ENCODE measurements at regions not wholly inside any gene's neighbourhood (a gene's known extent, or its start where the extent isn't known, plus 50 kb on each side); places are given as distances from the start of the nearest gene placed in this dataset.

DNA sequence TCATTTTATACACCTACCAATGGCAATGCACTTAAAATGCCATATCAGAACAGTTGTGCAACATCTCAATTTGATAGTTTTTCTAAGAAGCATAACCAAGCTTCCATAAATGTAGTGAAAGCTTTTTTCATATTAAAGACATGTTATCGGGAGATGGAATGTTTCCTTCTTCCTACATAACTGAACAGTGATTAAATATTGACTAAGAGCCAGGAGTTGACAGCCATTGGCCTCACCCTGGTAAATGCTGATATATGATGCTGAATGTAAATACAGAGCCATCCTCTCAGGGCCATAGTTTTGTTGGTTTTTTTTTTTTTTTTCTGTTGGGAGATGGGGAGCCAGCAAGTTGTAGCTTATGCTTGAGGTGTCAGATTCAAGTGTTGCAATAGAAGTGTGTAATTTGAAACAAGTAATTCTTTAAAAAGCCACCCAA, 203.3 kb upstream of the IL12A start:
- 31 to 77% methylated on average over 1 of the region's 1 CpG for WGBS, 2 donors
- Histone ChIP-seq H3K9ac (ENCODE audit: insufficient read depth in 1 of 2, low read length in 2 of 2) (no peak overlapping the region), H3K36me3 (ENCODE audit: control insufficient read depth in 4 of 4, insufficient read depth in 4 of 4, low read length in 4 of 4) (no peaks in the 10 kb centered on the region), H3K27me3 (ENCODE audit: control insufficient read depth in 3 of 3, insufficient read depth in 3 of 3, low read length in 2 of 3) (peaks cover 0 to 3% (median 0%) of the 10 kb centered on the region in 3 donors), H3K4me3 (no peak overlapping the region), H3K4me1 (ENCODE audit: control insufficient read depth in 5 of 5, insufficient read depth in 5 of 5, low read length in 5 of 5) (peaks cover 12 to 26% (median 17%) of the 10 kb centered on the region in 5 donors), H3K27ac (ENCODE audit: low read depth in 1 of 2, low read length in 1 of 2) (no peak overlapping the region), H3K9me3 (ENCODE audit: control insufficient read depth in 4 of 4, insufficient read depth in 3 of 4, low read length in 3 of 4) (no peaks in the 10 kb centered on the region)
- TF ChIP-seq, protein P1, sequence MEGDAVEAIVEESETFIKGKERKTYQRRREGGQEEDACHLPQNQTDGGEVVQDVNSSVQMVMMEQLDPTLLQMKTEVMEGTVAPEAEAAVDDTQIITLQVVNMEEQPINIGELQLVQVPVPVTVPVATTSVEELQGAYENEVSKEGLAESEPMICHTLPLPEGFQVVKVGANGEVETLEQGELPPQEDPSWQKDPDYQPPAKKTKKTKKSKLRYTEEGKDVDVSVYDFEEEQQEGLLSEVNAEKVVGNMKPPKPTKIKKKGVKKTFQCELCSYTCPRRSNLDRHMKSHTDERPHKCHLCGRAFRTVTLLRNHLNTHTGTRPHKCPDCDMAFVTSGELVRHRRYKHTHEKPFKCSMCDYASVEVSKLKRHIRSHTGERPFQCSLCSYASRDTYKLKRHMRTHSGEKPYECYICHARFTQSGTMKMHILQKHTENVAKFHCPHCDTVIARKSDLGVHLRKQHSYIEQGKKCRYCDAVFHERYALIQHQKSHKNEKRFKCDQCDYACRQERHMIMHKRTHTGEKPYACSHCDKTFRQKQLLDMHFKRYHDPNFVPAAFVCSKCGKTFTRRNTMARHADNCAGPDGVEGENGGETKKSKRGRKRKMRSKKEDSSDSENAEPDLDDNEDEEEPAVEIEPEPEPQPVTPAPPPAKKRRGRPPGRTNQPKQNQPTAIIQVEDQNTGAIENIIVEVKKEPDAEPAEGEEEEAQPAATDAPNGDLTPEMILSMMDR (IDR thresholded peaks at IDR 0.05; ENCODE audit: control extremely low read depth, extremely low read depth) = no peak
- no peak for DNase-seq
- no peak for ATAC-seq (ENCODE audit: insufficient read depth, low FRiP score)

DNA sequence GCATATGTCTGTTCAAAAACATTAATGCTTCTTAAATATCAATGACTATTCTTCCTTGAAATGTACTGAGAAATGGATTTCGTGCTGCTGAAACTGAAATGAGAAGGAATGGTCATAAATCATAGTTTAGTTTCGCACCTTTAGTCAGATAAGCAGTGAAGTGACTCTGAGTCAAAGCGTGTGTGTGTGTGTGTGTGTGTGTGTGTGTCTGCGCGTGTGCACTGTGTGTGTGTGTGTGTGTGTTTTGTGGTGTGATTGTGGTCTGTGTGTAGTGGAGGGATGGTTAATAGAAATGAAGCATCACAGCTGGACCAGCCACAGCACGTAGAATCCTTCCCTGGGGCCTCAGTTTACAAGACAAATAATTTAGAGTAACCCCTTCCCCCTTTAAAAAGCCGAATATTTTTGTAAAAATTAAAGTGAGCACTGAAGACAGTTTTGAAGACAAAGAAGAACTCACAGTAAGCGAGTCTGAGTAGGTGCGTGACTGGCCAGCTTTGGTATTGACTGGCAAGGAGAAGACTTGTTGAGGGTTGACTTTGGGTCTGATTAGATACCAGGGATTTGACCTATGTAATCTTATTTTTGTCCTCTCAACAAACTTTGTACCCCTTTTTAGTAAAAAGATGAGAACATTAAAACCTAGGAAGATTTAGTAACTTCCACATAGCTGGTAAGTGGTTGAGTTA, 202.0 kb upstream of the IL12A start:
- H3K4me1 ChIP-seq (ENCODE audit: control insufficient read depth in 5 of 5, insufficient read depth in 5 of 5, low read length in 5 of 5) = peaks cover 12 to 26% (median 17%) of the 10 kb centered on the region in 5 donors
- H3K36me3 ChIP-seq (ENCODE audit: control insufficient read depth in 4 of 4, insufficient read depth in 4 of 4, low read length in 4 of 4) = no peaks in the 10 kb centered on the region
- no peaks in the 10 kb centered on the region for H3K9me3 ChIP-seq (ENCODE audit: control insufficient read depth in 4 of 4, insufficient read depth in 3 of 4, low read length in 3 of 4)
- peaks cover 0 to under 1% (median 0%) of the 10 kb centered on the region in 3 donors for H3K27me3 ChIP-seq (ENCODE audit: control insufficient read depth in 3 of 3, insufficient read depth in 3 of 3, low read length in 2 of 3)
- WGBS, 2 donors = 91 to 92% methylated on average over 9 of the region's 9 CpGs
- no peak overlapping the region for H3K27ac ChIP-seq (ENCODE audit: low read depth in 1 of 2, low read length in 1 of 2)
- DNase-seq (no peak), ATAC-seq (ENCODE audit: insufficient read depth, low FRiP score) (no peak)
- H3K4me3 ChIP-seq = no peak overlapping the region
- TF ChIP-seq, protein P1 (IDR thresholded peaks at IDR 0.05; ENCODE audit: control extremely low read depth, extremely low read depth) = no peak
- no peak overlapping the region for H3K9ac ChIP-seq (ENCODE audit: insufficient read depth in 1 of 2, low read length in 2 of 2)

DNA sequence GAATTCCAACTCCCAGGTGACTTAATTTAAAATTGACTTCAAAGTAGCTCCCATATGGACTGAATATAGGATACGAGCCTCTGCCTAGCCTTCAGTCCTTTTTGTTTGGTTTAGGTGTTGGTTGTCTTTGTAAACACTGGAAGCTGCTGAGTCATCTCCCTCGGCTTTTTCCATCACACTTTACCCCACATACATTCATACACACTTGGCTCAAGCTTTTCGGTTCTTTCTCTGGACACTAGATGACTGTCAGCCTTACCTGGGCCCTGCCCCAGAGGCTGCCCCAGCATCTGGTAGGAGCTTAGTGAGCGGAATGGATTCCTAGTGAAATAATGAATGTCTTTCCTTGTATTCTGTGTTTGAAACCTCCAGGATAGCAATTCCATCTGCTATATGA, 201.5 kb upstream of the IL12A start:
- no peak overlapping the region for H3K9ac ChIP-seq (ENCODE audit: insufficient read depth in 1 of 2, low read length in 2 of 2)
- H3K4me3 ChIP-seq = no peak overlapping the region
- no peaks in the 10 kb centered on the region for H3K9me3 ChIP-seq (ENCODE audit: control insufficient read depth in 4 of 4, insufficient read depth in 3 of 4, low read length in 3 of 4)
- DNase-seq (no peak), ATAC-seq (ENCODE audit: insufficient read depth, low FRiP score) (no peak)
- H3K4me1 ChIP-seq (ENCODE audit: control insufficient read depth in 5 of 5, insufficient read depth in 5 of 5, low read length in 5 of 5) = peaks cover 11 to 26% (median 17%) of the 10 kb centered on the region in 5 donors
- no peaks in the 10 kb centered on the region for H3K36me3 ChIP-seq (ENCODE audit: control insufficient read depth in 4 of 4, insufficient read depth in 4 of 4, low read length in 4 of 4)
- no peaks in the 10 kb centered on the region for H3K27me3 ChIP-seq (ENCODE audit: control insufficient read depth in 3 of 3, insufficient read depth in 3 of 3, low read length in 2 of 3)
- H3K27ac ChIP-seq (ENCODE audit: low read depth in 1 of 2, low read length in 1 of 2) = peak overlapping the region in 1 of 2 donors; percentile 52
- 60 to 74% methylated on average over 4 of the region's 4 CpGs for WGBS, 2 donors
- TF ChIP-seq, protein P1 (IDR thresholded peaks at IDR 0.05; ENCODE audit: control extremely low read depth, extremely low read depth) = no peak
